ENCODE measurements at regions not wholly inside any gene's neighbourhood (a gene's known extent, or its start where the extent isn't known, plus 50 kb on each side); places are given as distances from the start of the nearest gene placed in this dataset.
"Not testable (repeated sequence)": the region's sequence is repeated elsewhere in the genome, so short reads cannot be mapped to it uniquely, and the experiment has no call there.

DNA sequence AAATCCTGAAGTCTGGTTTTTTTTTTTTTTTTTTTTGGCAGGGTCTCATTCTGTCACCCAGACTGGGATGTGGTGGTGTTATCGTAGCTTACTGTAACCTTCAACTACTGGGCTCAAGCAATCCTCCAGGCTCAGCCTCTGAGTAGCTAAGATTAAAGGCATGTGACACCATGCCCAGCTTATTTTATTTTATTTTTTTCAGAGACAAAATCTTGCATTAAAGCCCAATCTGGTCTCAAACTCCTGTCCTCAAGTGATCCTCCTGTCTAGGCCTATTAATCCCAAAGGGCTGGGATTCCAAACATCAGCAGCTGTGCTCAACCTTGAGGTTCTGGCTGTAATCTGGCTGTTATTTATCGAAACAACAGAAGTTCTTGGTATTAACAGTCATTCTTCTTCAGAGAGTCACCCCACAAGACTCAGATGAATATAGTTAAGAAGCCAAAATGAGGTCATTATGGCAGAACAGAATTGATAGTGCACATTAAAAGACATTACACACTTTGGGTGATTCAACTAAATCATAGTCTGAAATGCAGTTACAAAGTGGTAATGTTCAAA is 186.8 kb downstream of the USP22 start:
- not testable (repeated sequence) for TF ChIP-seq POLR2A (IDR thresholded peaks at IDR 0.05; ENCODE audit: low read depth); EP300 (IDR thresholded peaks at IDR 0.05)
- TF ChIP-seq, protein P1, sequence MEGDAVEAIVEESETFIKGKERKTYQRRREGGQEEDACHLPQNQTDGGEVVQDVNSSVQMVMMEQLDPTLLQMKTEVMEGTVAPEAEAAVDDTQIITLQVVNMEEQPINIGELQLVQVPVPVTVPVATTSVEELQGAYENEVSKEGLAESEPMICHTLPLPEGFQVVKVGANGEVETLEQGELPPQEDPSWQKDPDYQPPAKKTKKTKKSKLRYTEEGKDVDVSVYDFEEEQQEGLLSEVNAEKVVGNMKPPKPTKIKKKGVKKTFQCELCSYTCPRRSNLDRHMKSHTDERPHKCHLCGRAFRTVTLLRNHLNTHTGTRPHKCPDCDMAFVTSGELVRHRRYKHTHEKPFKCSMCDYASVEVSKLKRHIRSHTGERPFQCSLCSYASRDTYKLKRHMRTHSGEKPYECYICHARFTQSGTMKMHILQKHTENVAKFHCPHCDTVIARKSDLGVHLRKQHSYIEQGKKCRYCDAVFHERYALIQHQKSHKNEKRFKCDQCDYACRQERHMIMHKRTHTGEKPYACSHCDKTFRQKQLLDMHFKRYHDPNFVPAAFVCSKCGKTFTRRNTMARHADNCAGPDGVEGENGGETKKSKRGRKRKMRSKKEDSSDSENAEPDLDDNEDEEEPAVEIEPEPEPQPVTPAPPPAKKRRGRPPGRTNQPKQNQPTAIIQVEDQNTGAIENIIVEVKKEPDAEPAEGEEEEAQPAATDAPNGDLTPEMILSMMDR (IDR thresholded peaks at IDR 0.05): not testable (repeated sequence)

Data from esophagus muscularis mucosa (tissue), 4 donors.